B cell (primary cell): ENCODE measurements at regions not wholly inside any gene's neighbourhood (a gene's known extent, or its start where the extent isn't known, plus 50 kb on each side); places are given as distances from the start of the nearest gene placed in this dataset.

Experiments
- EZH2 ChIP-seq: IDR thresholded peaks from 2 replicates; pipeline ENCODE4 v1.6.1; 2012; ENCODE audit warnings: borderline replicate concordance, low read depth, mild to moderate bottlenecking, moderate library complexity, low read length; ENCODE audit not compliant: insufficient read depth, poor library complexity, severe bottlenecking
- TF ChIP-seq, protein P1 (sequence below): fragments of 200-600 bp; IDR thresholded peaks from one replicate; pipeline ENCODE4 v1.8.0; 2022; ENCODE audit warnings: antibody characterized with exemption, mild to moderate bottlenecking

DNA sequence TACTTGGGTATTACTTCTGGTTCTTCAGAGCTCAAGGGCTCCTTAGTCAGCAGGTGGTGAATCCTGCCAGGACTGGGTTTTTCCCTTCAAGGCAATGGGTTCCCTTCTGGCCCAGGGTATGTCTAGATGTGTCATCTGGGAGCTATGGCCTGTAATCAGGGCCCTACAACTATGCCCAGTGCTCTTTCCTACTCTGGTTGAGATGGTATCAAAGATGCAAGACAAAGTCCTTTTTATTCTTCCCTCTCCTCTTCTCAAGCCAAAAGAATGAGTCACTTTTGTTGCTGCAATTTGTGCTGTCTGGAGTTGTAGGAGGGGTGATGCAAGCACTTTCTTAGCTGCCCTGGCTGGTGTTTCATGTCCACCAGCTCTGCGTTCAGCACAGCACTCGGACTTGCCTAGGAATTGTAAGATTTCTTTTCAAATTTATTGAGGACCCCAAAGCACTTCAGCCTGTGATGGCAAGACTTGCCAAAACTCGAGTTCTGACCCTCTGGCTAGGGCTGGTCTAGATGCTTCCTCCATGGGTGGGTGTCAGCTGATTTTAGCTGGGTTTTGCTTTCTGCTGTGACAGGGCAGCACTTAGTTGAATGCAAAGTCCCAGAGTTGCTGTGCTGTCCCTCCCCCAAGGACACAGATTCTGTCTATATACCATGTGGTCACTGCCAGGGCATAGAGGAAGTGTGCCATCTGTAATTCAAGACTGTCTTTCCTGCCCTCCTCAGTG is 129.2 kb upstream of the CBLB start:
- TF ChIP-seq, protein P1, sequence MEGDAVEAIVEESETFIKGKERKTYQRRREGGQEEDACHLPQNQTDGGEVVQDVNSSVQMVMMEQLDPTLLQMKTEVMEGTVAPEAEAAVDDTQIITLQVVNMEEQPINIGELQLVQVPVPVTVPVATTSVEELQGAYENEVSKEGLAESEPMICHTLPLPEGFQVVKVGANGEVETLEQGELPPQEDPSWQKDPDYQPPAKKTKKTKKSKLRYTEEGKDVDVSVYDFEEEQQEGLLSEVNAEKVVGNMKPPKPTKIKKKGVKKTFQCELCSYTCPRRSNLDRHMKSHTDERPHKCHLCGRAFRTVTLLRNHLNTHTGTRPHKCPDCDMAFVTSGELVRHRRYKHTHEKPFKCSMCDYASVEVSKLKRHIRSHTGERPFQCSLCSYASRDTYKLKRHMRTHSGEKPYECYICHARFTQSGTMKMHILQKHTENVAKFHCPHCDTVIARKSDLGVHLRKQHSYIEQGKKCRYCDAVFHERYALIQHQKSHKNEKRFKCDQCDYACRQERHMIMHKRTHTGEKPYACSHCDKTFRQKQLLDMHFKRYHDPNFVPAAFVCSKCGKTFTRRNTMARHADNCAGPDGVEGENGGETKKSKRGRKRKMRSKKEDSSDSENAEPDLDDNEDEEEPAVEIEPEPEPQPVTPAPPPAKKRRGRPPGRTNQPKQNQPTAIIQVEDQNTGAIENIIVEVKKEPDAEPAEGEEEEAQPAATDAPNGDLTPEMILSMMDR, result no peak
- TF ChIP-seq EZH2, result no peak
